ENCODE measurements at regions not wholly inside any gene's neighbourhood (a gene's known extent, or its start where the extent isn't known, plus 50 kb on each side); places are given as distances from the start of the nearest gene placed in this dataset.

DNA sequence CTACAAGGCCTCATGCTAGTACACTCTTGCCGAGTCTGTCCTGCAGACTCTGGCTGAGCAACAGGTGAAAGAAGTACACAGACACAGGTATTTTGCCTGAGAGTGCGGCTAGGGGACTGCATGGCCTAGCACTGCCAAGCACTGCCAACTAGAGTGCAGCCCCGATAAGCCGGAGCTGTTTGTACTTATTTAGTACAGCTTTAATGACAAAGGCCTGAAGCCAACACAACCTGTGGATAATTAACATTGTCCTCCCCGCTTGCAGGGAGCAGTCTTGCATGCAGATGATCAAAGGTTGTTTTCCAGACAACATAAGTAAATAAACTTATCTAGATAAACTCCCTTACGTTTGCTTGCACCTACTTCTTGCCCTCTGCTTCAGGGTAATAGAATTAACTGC, 63.7 kb upstream of the MMADHC start:
- no peak overlapping the region for H3K27ac ChIP-seq (ENCODE audit: low read depth in 1 of 2, low read length in 2 of 2)
- ChIA-PET CTCF (no interaction called here), POLR2A (no interaction called here)
- Mint-ChIP-seq H3K27ac (no peak overlapping the region), H3K4me3 (no peak overlapping the region), H3K9me3 (peaks cover 2% of the 10 kb centered on the region), H3K36me3 (ENCODE audit: low read depth) (no peaks in the 10 kb centered on the region), H3K4me1 (ENCODE audit: low read depth) (no peaks in the 10 kb centered on the region), H3K27me3 (peaks cover 11% of the 10 kb centered on the region)
- DNase-seq (no peak), ATAC-seq (ENCODE audit: poor library complexity) (no peak)
- H3K4me3 ChIP-seq (ENCODE audit: low read length), result no peak overlapping the region
- intact Hi-C loops (cut with DNase I, micrococcal nuclease), result no loop called here
- no peaks in the 10 kb centered on the region for H3K9me3 ChIP-seq (ENCODE audit: control insufficient read depth in 1 of 2, insufficient read depth in 1 of 2, low read length in 2 of 2)
- TF ChIP-seq CTCF (IDR thresholded peaks at IDR 0.05), result no peak
- no peaks in the 10 kb centered on the region for H3K4me1 ChIP-seq (ENCODE audit: insufficient read depth, low read length)
- H3K36me3 ChIP-seq (ENCODE audit: insufficient read depth, low read length), result no peaks in the 10 kb centered on the region
- no peaks in the 10 kb centered on the region for H3K27me3 ChIP-seq (ENCODE audit: control insufficient read depth in 1 of 2, insufficient read depth in 2 of 2, low read length in 2 of 2)

DNA sequence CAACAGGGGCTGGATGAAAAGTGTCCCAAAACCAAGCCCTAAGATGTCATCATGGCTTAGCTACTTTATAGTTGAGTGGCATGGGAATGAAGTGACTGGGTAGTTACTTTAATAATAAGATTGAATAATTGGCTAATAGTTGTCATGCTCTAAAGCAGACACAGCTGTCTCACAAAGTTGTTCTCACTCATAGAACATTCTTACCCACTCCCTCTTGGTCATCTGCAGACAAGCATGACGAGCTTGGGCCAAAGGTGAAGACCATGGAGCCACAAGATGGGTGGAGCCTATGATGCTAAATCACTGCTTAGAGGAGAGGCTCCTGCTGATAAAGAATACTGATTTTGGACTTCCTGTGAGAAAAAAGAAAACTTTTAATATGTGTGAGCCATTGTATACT, 62.4 kb upstream of the MMADHC start:
- no peak for ATAC-seq (ENCODE audit: poor library complexity)
- Histone ChIP-seq H3K36me3 (ENCODE audit: insufficient read depth, low read length) (no peaks in the 10 kb centered on the region), H3K4me1 (ENCODE audit: insufficient read depth, low read length) (no peaks in the 10 kb centered on the region), H3K9me3 (ENCODE audit: control insufficient read depth in 1 of 2, insufficient read depth in 1 of 2, low read length in 2 of 2) (no peaks in the 10 kb centered on the region), H3K4me3 (ENCODE audit: low read length) (no peak overlapping the region), H3K27ac (ENCODE audit: low read depth in 1 of 2, low read length in 2 of 2) (no peak overlapping the region), H3K27me3 (ENCODE audit: control insufficient read depth in 1 of 2, insufficient read depth in 2 of 2, low read length in 2 of 2) (no peaks in the 10 kb centered on the region)
- H3K36me3 Mint-ChIP-seq (ENCODE audit: low read depth), result no peaks in the 10 kb centered on the region
- no peak for DNase-seq
- peaks cover 2% of the 10 kb centered on the region for H3K9me3 Mint-ChIP-seq
- ChIA-PET POLR2A (no interaction called here), CTCF (no interaction called here)
- TF ChIP-seq CTCF (IDR thresholded peaks at IDR 0.05), result no peak
- intact Hi-C loops (cut with DNase I, micrococcal nuclease), result no loop called here
- H3K27me3 Mint-ChIP-seq, result peaks cover 22% of the 10 kb centered on the region
- H3K4me1 Mint-ChIP-seq (ENCODE audit: low read depth), result no peaks in the 10 kb centered on the region
- H3K27ac Mint-ChIP-seq, result no peak overlapping the region
- H3K4me3 Mint-ChIP-seq, result no peak overlapping the region

- Mint-ChIP-seq H3K4me1 (ENCODE audit: low read depth) (no peaks in the 10 kb centered on the region), H3K4me3 (no peak overlapping the region), H3K27ac (no peak overlapping the region), H3K27me3 (peaks cover 27% of the 10 kb centered on the region), H3K9me3 (peaks cover 2% of the 10 kb centered on the region), H3K36me3 (ENCODE audit: low read depth) (no peaks in the 10 kb centered on the region)
- H3K9me3 ChIP-seq (ENCODE audit: control insufficient read depth in 1 of 2, insufficient read depth in 1 of 2, low read length in 2 of 2), result no peaks in the 10 kb centered on the region
- ChIA-PET POLR2A (no interaction called here), CTCF (no interaction called here)
- ATAC-seq (ENCODE audit: poor library complexity), result no peak
- no peak for DNase-seq
- TF ChIP-seq CTCF (IDR thresholded peaks at IDR 0.05), result no peak
- H3K4me1 ChIP-seq (ENCODE audit: insufficient read depth, low read length), result no peaks in the 10 kb centered on the region
- no peaks in the 10 kb centered on the region for H3K27me3 ChIP-seq (ENCODE audit: control insufficient read depth in 1 of 2, insufficient read depth in 2 of 2, low read length in 2 of 2)
- no peaks in the 10 kb centered on the region for H3K36me3 ChIP-seq (ENCODE audit: insufficient read depth, low read length)
- no peak overlapping the region for H3K4me3 ChIP-seq (ENCODE audit: low read length)
- H3K27ac ChIP-seq (ENCODE audit: low read depth in 1 of 2, low read length in 2 of 2), result no peak overlapping the region
- intact Hi-C loops (cut with DNase I, micrococcal nuclease), result no loop called here
These were observed 60.9 kb upstream of the MMADHC start for GRCh38 chr2:149648282-149649030.

Measured in CD4-positive, alpha-beta T cell (primary cell).